ENCODE measurements at regions not wholly inside any gene's neighbourhood (a gene's known extent, or its start where the extent isn't known, plus 50 kb on each side); places are given as distances from the start of the nearest gene placed in this dataset.
"Not testable (repeated sequence)": the region's sequence is repeated elsewhere in the genome, so short reads cannot be mapped to it uniquely, and the experiment has no call there.

DNA sequence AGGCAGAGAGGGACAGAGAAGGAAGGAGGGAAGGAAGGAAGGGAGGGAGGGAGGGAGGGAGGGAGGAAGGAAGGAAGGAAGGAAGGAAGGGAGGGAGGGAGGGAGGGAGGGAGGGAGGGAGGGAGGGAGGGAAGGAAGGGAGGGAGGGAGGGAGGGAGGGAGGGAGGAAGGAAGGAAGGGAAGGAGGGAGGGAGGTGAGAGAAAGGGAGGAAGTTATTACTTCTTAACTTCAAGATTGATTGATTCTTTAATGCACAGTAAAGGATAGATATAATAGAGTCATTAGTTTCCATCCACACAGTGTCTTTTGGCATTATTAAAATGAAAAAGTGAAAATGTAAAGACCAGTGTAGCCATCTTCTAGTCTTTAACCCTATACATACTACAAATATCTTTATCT is 682.9 kb downstream of the ZEB2 start:
- TF ChIP-seq, protein P1, sequence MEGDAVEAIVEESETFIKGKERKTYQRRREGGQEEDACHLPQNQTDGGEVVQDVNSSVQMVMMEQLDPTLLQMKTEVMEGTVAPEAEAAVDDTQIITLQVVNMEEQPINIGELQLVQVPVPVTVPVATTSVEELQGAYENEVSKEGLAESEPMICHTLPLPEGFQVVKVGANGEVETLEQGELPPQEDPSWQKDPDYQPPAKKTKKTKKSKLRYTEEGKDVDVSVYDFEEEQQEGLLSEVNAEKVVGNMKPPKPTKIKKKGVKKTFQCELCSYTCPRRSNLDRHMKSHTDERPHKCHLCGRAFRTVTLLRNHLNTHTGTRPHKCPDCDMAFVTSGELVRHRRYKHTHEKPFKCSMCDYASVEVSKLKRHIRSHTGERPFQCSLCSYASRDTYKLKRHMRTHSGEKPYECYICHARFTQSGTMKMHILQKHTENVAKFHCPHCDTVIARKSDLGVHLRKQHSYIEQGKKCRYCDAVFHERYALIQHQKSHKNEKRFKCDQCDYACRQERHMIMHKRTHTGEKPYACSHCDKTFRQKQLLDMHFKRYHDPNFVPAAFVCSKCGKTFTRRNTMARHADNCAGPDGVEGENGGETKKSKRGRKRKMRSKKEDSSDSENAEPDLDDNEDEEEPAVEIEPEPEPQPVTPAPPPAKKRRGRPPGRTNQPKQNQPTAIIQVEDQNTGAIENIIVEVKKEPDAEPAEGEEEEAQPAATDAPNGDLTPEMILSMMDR (IDR thresholded peaks at IDR 0.05) = not testable (repeated sequence)
- TF ChIP-seq POLR2A (IDR thresholded peaks at IDR 0.05) = not testable (repeated sequence)

Measured in Peyer's patch (tissue), 4 donors.